HG03039 (cell line): ENCODE measurements at regions not wholly inside any gene's neighbourhood (a gene's known extent, or its start where the extent isn't known, plus 50 kb on each side); places are given as distances from the start of the nearest gene placed in this dataset.
A peak's percentile ranks its signal among the peaks of the same experiment; 100 is the strongest.

Experiments
- ATAC-seq: cut with Tn5 transposase; IDR thresholded peaks from one replicate; pipeline ENCODE4 v1.9.1; 2021; ENCODE audit warnings: mild to moderate bottlenecking, moderate library complexity; ENCODE audit not compliant: unreplicated experiment

- ATAC-seq, result no peak
These were observed 157.6 kb upstream of the TMTC2 start for GRCh38 chr12:82529101-82529500.

GRCh38 chr12:82529954-82530353 is 156.8 kb upstream of the TMTC2 start:
- no peak for ATAC-seq

GRCh38 chr12:82530394-82530793 is 156.3 kb upstream of the TMTC2 start:
- ATAC-seq, result no peak

GRCh38 chr12:82533341-82533740 is 153.4 kb upstream of the TMTC2 start:
- ATAC-seq, result no peak

- ATAC-seq, result no peak
These were observed 149.3 kb upstream of the TMTC2 start for GRCh38 chr12:82537436-82537835.

- no peak for ATAC-seq
These were observed 132.2 kb upstream of the TMTC2 start for GRCh38 chr12:82554529-82554928.

GRCh38 chr12:82555699-82556098 is 131.0 kb upstream of the TMTC2 start:
- ATAC-seq, result no peak

GRCh38 chr12:82565966-82566365 is 120.7 kb upstream of the TMTC2 start:
- ATAC-seq, result no peak

GRCh38 chr12:82567688-82568087 is 119.0 kb upstream of the TMTC2 start:
- no peak for ATAC-seq

DNA sequence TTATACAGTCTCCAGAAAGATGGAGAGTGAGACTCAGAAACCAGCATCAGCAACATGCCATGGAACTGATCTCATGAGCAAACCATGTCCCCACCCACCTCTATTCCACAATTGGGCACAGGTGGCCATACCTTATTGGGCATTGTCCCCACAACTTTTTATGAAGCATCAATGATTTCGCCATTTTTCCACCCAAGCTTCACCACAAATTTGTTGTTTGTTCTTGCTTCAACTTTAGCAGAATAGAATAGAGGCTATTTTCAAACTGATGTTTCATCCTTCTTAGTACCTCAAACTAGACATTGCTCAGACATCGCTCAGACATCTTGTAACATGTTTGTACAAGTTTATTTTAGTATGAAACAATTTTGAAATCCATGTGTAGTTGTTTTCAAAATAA is 112.5 kb upstream of the TMTC2 start:
- no peak for ATAC-seq

- no peak for ATAC-seq
These were observed 108.0 kb upstream of the TMTC2 start for GRCh38 chr12:82578725-82579124.

GRCh38 chr12:82583756-82584155 is 103.0 kb upstream of the TMTC2 start:
- no peak for ATAC-seq

DNA sequence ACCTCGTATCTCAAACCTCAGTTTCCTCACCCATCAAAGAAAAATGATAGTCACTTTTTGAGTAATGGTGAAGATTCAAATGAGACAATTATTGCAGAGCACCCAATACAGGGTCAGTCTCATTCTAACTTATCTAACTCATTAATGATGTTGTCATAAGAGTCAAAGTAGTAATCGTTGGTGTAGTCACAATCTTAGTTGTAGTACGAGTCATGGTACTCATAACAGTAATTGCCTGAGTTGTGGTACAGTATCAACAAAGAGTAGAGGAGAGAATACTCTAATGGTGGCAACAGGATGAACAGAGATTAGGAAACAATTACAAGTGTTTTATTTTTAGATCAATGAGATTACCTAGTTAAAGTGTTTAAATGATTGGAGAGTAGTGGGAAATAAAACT is 93.6 kb upstream of the TMTC2 start:
- peak; percentile 77 for ATAC-seq

DNA sequence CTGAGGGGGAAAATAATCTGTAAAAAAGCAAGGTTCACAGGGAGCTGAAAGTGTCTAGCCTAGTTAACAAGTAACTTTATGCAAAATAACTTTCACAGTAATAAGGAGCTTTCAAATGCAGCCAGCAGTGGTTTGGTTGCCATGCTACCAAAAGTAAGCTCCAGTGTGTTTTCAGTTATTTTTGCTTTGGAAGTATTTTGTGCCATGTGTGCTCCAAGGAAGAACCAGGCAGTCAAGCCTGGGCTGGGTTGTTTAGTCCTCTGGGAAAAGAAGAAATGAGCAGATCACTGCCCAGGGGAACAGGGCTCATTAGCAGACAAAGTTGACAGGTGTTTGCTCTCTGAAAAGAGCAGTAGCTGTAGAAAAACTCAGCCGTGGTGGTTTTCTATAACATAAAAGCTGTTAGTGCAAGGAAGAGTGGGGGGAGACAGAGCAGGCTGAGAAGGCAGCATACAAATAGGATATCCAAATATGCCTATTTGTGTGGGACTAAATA is 92.8 kb upstream of the TMTC2 start:
- ATAC-seq, result peak; percentile 91

DNA sequence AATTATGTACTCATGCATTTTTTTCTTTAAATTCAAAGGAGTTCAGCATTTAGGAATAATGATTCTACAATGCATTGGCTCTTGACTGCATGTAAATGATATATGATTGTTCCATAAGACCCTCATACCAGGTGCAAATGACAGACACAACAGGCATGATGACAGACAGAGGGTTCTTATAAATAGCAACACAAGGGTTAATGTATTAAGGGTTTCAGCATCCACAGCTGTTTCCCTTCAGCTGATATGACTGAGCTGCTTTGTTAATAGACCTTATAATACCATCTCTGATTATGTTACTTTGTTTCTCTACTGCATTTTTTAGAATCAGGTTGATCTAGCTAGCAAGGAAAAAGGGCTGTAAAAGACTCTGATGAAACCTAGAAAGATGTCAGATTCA is 90.8 kb upstream of the TMTC2 start:
- no peak for ATAC-seq

DNA sequence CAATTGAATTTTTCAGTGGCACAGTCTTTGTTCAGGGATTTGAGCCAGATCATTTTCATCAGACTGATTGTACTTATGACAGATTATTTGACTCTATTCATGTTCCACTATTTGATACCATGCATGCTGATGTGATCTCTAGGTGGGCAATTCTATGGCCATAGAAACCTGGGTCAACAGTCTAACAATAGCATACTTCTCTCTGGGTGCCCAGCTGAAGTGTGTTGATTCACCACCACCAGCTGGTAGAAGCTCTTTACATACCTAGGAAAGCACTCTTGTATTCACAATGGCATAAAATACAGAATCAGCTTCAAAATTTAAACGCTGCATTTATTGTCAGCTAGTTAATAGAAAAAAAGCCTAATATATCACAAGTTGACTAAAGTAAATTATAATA is 90.2 kb upstream of the TMTC2 start:
- ATAC-seq, result no peak

- no peak for ATAC-seq
These were observed 86.3 kb upstream of the TMTC2 start for GRCh38 chr12:82600379-82600778.

DNA sequence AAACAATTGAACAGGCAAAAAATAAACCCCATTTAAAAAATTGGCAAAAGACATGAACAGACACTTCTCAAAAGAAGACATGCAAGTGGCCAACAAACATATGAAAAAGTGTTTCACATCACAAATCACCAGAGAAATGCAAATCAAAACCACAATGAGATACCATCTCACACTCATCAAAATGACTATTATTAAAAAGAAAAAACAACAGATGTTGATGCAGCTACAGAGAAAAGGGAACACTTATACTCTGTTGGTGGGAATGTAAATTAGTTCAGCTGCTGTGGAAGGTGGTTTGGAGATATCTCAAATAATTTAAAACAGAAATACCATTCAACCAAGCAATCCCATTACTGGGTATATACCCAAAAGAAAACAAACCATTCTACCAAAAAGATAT is 83.1 kb upstream of the TMTC2 start:
- ATAC-seq, result peak; percentile 52

DNA sequence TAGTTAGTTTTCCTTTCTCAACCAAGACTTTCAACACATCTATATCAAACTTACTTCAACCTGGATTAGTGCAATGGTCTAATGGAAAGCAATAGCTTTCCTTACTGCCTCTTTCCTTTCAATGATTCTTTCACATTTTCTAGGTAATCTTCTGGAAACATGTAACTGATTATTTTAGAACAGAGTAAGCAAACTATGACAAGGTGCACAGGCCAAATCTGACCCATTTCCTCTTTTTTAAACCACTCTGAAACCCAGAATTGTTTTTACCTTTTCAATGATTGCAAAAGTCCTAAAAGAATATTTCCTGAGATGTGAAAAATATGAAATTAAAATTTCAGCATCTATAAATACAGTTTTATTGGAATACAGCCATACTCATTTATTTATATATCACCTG is 81.6 kb upstream of the TMTC2 start:
- ATAC-seq, result no peak

GRCh38 chr12:82608706-82609105 is 78.0 kb upstream of the TMTC2 start:
- ATAC-seq, result no peak

- ATAC-seq, result no peak
These were observed 77.3 kb upstream of the TMTC2 start for GRCh38 chr12:82609234-82609914.

- ATAC-seq, result no peak
These were observed 67.1 kb upstream of the TMTC2 start for GRCh38 chr12:82619644-82620043.

DNA sequence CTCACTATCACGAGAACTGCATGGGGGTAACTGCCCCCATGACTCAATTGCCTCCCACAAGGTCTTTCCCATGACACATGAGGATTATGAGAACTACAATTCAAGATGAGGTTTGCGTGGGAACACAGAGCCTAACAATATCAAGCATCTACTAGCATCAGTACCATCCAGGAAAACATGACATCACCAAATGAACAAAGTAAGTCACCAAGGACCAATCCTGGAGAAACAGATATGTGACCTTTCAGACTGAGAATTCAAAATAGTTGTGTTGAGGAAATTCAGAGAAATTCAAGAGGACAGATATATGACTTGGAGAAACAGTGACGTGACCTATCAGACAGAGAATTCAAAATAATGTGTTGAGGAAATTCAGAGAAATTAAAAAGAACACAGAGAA is 65.8 kb upstream of the TMTC2 start:
- no peak for ATAC-seq
